Right lobe of liver (tissue), 6 donors: ENCODE measurements at regions not wholly inside any gene's neighbourhood (a gene's known extent, or its start where the extent isn't known, plus 50 kb on each side); places are given as distances from the start of the nearest gene placed in this dataset.

Experiments used
- ATAC-seq, 4 donors: fragments of 200-7000 bp; cut with Tn5 transposase; one replicate each; pipeline ENCODE4 v1.9.1; 2020; ENCODE audit warnings: mild to moderate bottlenecking in 4 of 4, moderate library complexity in 4 of 4
- DNase-seq, 3 donors: peaks; one replicate each; pipeline ENCODE4 v3.0.0-alpha.2; 2020
- H3K27ac ChIP-seq, 3 donors: fragments of 200-600 bp; one replicate each; pipeline ENCODE4 v1.8.0; 2022
- H3K27me3 ChIP-seq, 2 donors: fragments of 200-600 bp; one replicate each; pipeline ENCODE4 v1.8.0; 2022
- H3K36me3 ChIP-seq, 4 donors: fragments of 200-600 bp; sonication (generic) in 1 of 4; one replicate each; pipeline versions ENCODE4 v1.5.1 to v1.8.0; 2017 to 2022; ENCODE audit warnings: control low read depth in 1 of 4
- H3K4me1 ChIP-seq, 4 donors: fragments of 200-600 bp; sonication (generic) in 1 of 4; one replicate each; pipeline versions ENCODE4 v1.5.1 to v1.8.0; 2017 to 2022; ENCODE audit warnings: control low read depth in 1 of 4
- H3K4me3 ChIP-seq, 3 donors: fragments of 200-600 bp; one replicate each; pipeline ENCODE4 v1.8.0; 2022
- H3K9me3 ChIP-seq, 4 donors: fragments of 200-600 bp; sonication (generic) in 1 of 4; one replicate each; pipeline versions ENCODE4 v1.5.1 to v1.8.0; 2017 to 2022; ENCODE audit warnings: control low read depth in 1 of 4
- CTCF ChIP-seq, 4 donors: fragments of 200-600 bp in 3 of 4; fragments of 450-650 bp in 1 of 4; IDR thresholded peaks; one replicate each; pipeline versions ENCODE4 v1.5.1 to v1.8.0; 2016 to 2022; ENCODE audit warnings: antibody characterized with exemption in 4 of 4, mild to moderate bottlenecking in 2 of 4
- POLR2A ChIP-seq: fragments of 450-650 bp; IDR thresholded peaks from one replicate; pipeline ENCODE4 v1.6.1; 2017; ENCODE audit warnings: antibody characterized with exemption, mild to moderate bottlenecking
- WGBS: methylation state at CpG from one replicate; pipeline ENCODE4 v1.1.6; 2018; ENCODE audit warnings: low coverage, low lambda C conversion rate; ENCODE audit not compliant: insufficient coverage; ENCODE audit errors: missing lambda C conversion rate; 5-methylcytosine and 5-hydroxymethylcytosine counted together
- intact Hi-C, 2 donors: fragments of 100-400 bp; cut with DNase I; formaldehyde crosslinking; loops; one replicate each; pipeline versions ENCODE4 v1.11.2 to v1.14.1; 2022
- donor health status: DM: no; HTN: yes; CAD: no.
- donor health status: DM: no; HTN: no; CAD: no.
- donor health status: DM: no; HTN: no; CAD: no.
- donor health status: DM: no; HTN: yes; CAD: no.
- donor health status: DM: no; HTN: yes; CAD: no.

- H3K27ac ChIP-seq: no peak overlapping the region
- H3K4me1 ChIP-seq: no peaks in the 10 kb centered on the region
- DNase-seq (no peak), ATAC-seq (no peak)
- H3K36me3 ChIP-seq: no peaks in the 10 kb centered on the region
- H3K4me3 ChIP-seq: no peak overlapping the region
- H3K9me3 ChIP-seq: no peaks in the 10 kb centered on the region
- TF ChIP-seq POLR2A: no peak
- no peak for TF ChIP-seq CTCF (IDR thresholded peaks at IDR 0.05)
- intact Hi-C loops: no loop called here
- H3K27me3 ChIP-seq: no peaks in the 10 kb centered on the region
- WGBS: 48% methylated on average over 5 of the region's 6 CpGs
These were observed 454.7 kb upstream of the TSHZ3 start for GRCh38 chr19:31803835-31804446.

GRCh38 chr19:31804668-31805067 lies 455.4 kb upstream of the TSHZ3 start:
- ATAC-seq (no peak), DNase-seq (no peak)

GRCh38 chr19:31810536-31811109 lies 461.4 kb upstream of the TSHZ3 start:
- no peaks in the 10 kb centered on the region for H3K36me3 ChIP-seq
- no peak overlapping the region for H3K4me3 ChIP-seq
- H3K27ac ChIP-seq: no peak overlapping the region
- intact Hi-C loops: no loop called here
- H3K27me3 ChIP-seq: no peaks in the 10 kb centered on the region
- no peaks in the 10 kb centered on the region for H3K9me3 ChIP-seq
- WGBS: 48% methylated on average over 6 of the region's 6 CpGs
- ATAC-seq (no peak), DNase-seq (no peak)
- H3K4me1 ChIP-seq: no peaks in the 10 kb centered on the region
- no peak for TF ChIP-seq POLR2A
- TF ChIP-seq CTCF (IDR thresholded peaks at IDR 0.05): no peak

More at GRCh38 chr19:31804668-31805067, 455.4 kb upstream of the TSHZ3 start:
- Histone ChIP-seq H3K27ac (no peak overlapping the region), H3K4me1 (no peaks in the 10 kb centered on the region), H3K9me3 (no peaks in the 10 kb centered on the region), H3K36me3 (no peaks in the 10 kb centered on the region), H3K4me3 (no peak overlapping the region), H3K27me3 (no peaks in the 10 kb centered on the region)
- WGBS: 50% methylated on average over 2 of the region's 2 CpGs
- no peak for TF ChIP-seq POLR2A
- no peak for TF ChIP-seq CTCF (IDR thresholded peaks at IDR 0.05)
- intact Hi-C loops: no loop called here

- Histone ChIP-seq H3K27me3 (no peaks in the 10 kb centered on the region), H3K9me3 (no peaks in the 10 kb centered on the region), H3K4me3 (no peak overlapping the region), H3K36me3 (no peaks in the 10 kb centered on the region), H3K4me1 (no peaks in the 10 kb centered on the region), H3K27ac (no peak overlapping the region)
- 60% methylated on average over 6 of the region's 6 CpGs for WGBS
- intact Hi-C loops: no loop called here
- DNase-seq (no peak), ATAC-seq (no peak)
- no peak for TF ChIP-seq CTCF (IDR thresholded peaks at IDR 0.05)
- no peak for TF ChIP-seq POLR2A
These were observed 468.9 kb upstream of the TSHZ3 start for GRCh38 chr19:31817971-31818797.
